Kidney (tissue), 13 donors: ENCODE measurements at regions not wholly inside any gene's neighbourhood (a gene's known extent, or its start where the extent isn't known, plus 50 kb on each side); places are given as distances from the start of the nearest gene placed in this dataset.

ENCODE experiments used
- DNase-seq, 5 donors: peaks; one replicate each; pipeline ENCODE4 v3.0.0-alpha.2; 2013 to 2020
- FAIRE-seq: peaks from 2 replicates; lab custom pipeline; 2012; peaks lifted over from hg19 to GRCh38; lab: Jason Lieb, UNC
- H3K27ac ChIP-seq, 2 donors: one replicate each; pipeline ENCODE4 v1.7.0; 2013; ENCODE audit warnings: low read depth in 2 of 2, low read length in 2 of 2, inconsistent platforms in 1 of 2
- H3K27me3 ChIP-seq: one replicate; pipeline ENCODE4 v1.7.1; 2013; ENCODE audit warnings: low read length, inconsistent platforms; ENCODE audit not compliant: control insufficient read depth, insufficient read depth
- H3K36me3 ChIP-seq, 3 donors: one replicate each; pipeline versions ENCODE4 v1.7.0 to v1.7.1; 2013; ENCODE audit warnings: low read length in 3 of 3, control low read depth in 1 of 3, inconsistent platforms in 1 of 3; ENCODE audit not compliant: insufficient read depth in 3 of 3, control insufficient read depth in 2 of 3
- H3K4me1 ChIP-seq, 3 donors: one replicate each; pipeline versions ENCODE4 v1.7.0 to v1.7.1; 2013; ENCODE audit warnings: low read length in 3 of 3, inconsistent platforms in 1 of 3, low read depth in 1 of 3; ENCODE audit not compliant: control insufficient read depth in 2 of 3, insufficient read depth in 2 of 3
- H3K4me3 ChIP-seq, 3 donors: one replicate each; pipeline versions ENCODE4 v1.7.0 to v1.8.1; 2013; ENCODE audit warnings: low read length in 3 of 3, control low read depth in 1 of 3, inconsistent platforms in 1 of 3
- H3K9ac ChIP-seq, 3 donors: one replicate each; pipeline versions ENCODE4 v1.7.0 to v1.7.1; 2013; ENCODE audit warnings: low read length in 3 of 3, control low read depth in 1 of 3, inconsistent platforms in 1 of 3
- H3K9me3 ChIP-seq, 3 donors: one replicate each; pipeline versions ENCODE4 v1.7.0 to v1.7.1; 2013; ENCODE audit warnings: low read length in 3 of 3, control low read depth in 1 of 3, inconsistent platforms in 1 of 3; ENCODE audit not compliant: control insufficient read depth in 2 of 3, insufficient read depth in 1 of 3
- CTCF ChIP-seq: IDR thresholded peaks from 3 replicates; pipeline ENCODE4 v1.5.1; 2012; ENCODE audit warnings: mild to moderate bottlenecking, moderate library complexity, borderline replicate concordance; ENCODE audit not compliant: insufficient read depth; ENCODE audit errors: extremely low read depth
- intact Hi-C: fragments of 100-400 bp; cut with DNase I; formaldehyde crosslinking; loops from one replicate; pipeline ENCODE4 v1.11.1; 2022
- donor health status: control.
- donor health status: control.
- donor health status: control.
- donor health status: control.
- donor health status: control.
- donor health status: DM: yes; HTN: yes; CAD: no.
- donor health status: Normal renal cell carcinoma (clear cell type).

GRCh38 chr11:19337779-19338178 lies 97.0 kb upstream of the E2F8 start:
- FAIRE-seq (no peak), DNase-seq (no peak)
- no peak overlapping the region for H3K27ac ChIP-seq
- no peaks in the 10 kb centered on the region for H3K36me3 ChIP-seq
- no peak overlapping the region for H3K9ac ChIP-seq
- no peak for TF ChIP-seq CTCF
- H3K4me3 ChIP-seq = no peak overlapping the region
- no peaks in the 10 kb centered on the region for H3K9me3 ChIP-seq
- intact Hi-C loops = no loop called here
- H3K27me3 ChIP-seq = peaks cover 4% of the 10 kb centered on the region
- H3K4me1 ChIP-seq = no peaks in the 10 kb centered on the region

- no peak for FAIRE-seq
- H3K27me3 ChIP-seq = peaks cover 4% of the 10 kb centered on the region
- no peaks in the 10 kb centered on the region for H3K9me3 ChIP-seq
- no peak overlapping the region for H3K9ac ChIP-seq
- intact Hi-C loops = no loop called here
- H3K27ac ChIP-seq = no peak overlapping the region
- no peaks in the 10 kb centered on the region for H3K4me1 ChIP-seq
- no peak for TF ChIP-seq CTCF
- no peaks in the 10 kb centered on the region for H3K36me3 ChIP-seq
- DNase-seq = no peak
- no peak overlapping the region for H3K4me3 ChIP-seq
These were observed 95.6 kb upstream of the E2F8 start for GRCh38 chr11:19336331-19336730.

- H3K4me3 ChIP-seq = no peak overlapping the region
- peaks cover 3% of the 10 kb centered on the region for H3K27me3 ChIP-seq
- no peak overlapping the region for H3K9ac ChIP-seq
- no peaks in the 10 kb centered on the region for H3K4me1 ChIP-seq
- no peaks in the 10 kb centered on the region for H3K9me3 ChIP-seq
- DNase-seq (no peak), FAIRE-seq (no peak)
- no peak for TF ChIP-seq CTCF
- no peaks in the 10 kb centered on the region for H3K36me3 ChIP-seq
- H3K27ac ChIP-seq = no peak overlapping the region
- intact Hi-C loops = no loop called here
These were observed 91.7 kb upstream of the E2F8 start for GRCh38 chr11:19332476-19332875.

GRCh38 chr11:19330416-19330815 lies 89.7 kb upstream of the E2F8 start:
- no peak for DNase-seq
- FAIRE-seq = no peak
- Histone ChIP-seq H3K4me3 (no peak overlapping the region), H3K9ac (no peak overlapping the region), H3K36me3 (no peaks in the 10 kb centered on the region), H3K4me1 (no peaks in the 10 kb centered on the region), H3K27ac (no peak overlapping the region), H3K9me3 (no peaks in the 10 kb centered on the region), H3K27me3 (peaks cover 3% of the 10 kb centered on the region)
- no peak for TF ChIP-seq CTCF
- intact Hi-C loops = no loop called here
